T47D (cell line): ENCODE measurements at regions not wholly inside any gene's neighbourhood (a gene's known extent, or its start where the extent isn't known, plus 50 kb on each side); places are given as distances from the start of the nearest gene placed in this dataset.
A peak's percentile ranks its signal among the peaks of the same experiment; 100 is the strongest.

Source experiments
- DNase-seq, 2 experiments: peaks; one replicate each; pipeline versions ENCODE4 v3.0.0 to v3.0.0-alpha.2; 2011 to 2012; ENCODE audit warnings: low read depth in 1 of 2, low spot score in 1 of 2
- JUND ChIP-seq: IDR thresholded peaks from 2 replicates; pipeline ENCODE4 v1.6.1; 2012; ENCODE audit warnings: low read depth
- in situ Hi-C: cut with HindIII; loops from 2 replicates; pipeline ENCODE4 v1.10.0; 2016; ENCODE audit warnings: low sequenced_read_pairs, low pct_unique_long_range_greater_than_20kb

DNA sequence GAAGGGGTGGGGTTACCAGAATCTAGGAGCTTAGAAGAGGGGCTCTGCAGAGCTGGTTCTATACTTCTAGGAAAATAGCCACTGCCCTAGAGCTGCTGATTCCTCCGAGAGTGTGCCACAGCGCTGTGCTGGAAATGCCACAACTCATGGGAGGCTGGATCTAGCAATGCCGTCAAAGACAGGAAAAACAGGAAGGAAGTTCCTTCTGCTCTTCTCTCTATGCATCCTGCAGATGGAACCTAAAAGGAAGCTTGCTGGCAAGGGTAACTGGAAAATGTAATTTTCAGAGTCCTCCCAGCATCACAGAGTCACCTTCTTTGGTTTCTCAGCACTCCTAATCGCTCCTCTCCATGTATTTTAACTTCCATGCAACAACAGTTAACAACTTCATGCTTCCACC lies 121.2 kb upstream of the TLL1 start:
- DNase-seq = no peak
- TF ChIP-seq JUND = no peak
- in situ Hi-C loops = no loop called here

DNA sequence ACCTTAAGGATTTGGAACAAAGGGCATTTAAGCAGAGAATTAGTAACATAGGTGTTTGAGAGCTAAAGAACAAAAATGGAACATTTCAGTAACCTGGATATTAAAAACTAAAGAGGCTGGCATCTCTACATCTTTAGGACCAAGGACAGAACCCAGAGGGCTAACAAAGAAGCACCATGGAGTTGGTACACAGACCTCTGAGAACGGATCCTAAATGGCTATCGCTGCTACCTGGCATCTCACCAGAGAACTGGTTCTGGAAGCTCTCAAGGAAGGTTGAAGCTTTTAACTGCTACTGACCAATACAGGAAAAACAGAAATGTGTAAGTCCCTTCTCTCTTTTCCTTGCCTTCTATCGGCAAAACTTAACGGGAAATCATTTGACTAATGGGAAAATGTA lies 118.4 kb upstream of the TLL1 start:
- in situ Hi-C loops = no loop called here
- no peak for TF ChIP-seq JUND
- DNase-seq = no peak

DNA sequence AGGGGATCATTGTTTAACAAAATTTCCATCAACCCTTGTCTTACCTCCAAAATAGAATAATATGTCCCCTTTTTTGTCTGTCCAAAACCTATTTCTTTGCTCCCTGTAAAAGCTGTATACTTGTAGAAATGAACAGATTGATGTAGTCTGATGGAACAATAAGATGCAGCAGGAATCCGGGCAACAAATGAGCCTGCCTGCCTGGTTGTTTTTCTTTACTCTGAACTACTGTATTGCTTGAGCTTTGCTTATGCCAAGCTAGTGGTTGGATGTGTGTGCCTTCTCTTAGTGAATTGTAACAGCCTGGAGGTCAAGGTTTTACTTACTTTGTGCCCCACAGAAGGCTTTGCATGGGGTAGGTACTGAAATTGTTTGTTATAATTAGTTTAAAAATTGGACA lies 116.2 kb upstream of the TLL1 start:
- in situ Hi-C loops = no loop called here
- TF ChIP-seq JUND = no peak
- no peak for DNase-seq

DNA sequence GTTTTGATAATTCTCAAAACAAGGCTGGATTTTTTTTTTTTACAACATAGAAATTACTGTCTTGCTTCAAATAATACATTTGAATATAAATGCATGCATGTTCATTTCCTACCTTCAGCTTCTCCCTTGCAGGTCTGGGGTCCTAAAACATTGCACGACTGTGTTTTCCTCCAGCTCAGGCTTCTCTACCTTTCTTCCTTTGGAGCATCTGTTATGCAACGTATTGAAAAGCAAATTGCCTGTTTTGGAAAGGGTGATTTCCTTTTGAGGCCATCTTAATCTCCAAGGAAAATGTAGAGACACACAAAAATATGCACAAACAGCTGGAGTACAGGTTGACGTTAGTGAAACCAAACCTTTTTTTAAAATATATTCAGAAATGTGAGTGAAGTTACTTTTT lies 115.6 kb upstream of the TLL1 start:
- in situ Hi-C loops = no loop called here
- no peak for TF ChIP-seq JUND
- no peak for DNase-seq

DNA sequence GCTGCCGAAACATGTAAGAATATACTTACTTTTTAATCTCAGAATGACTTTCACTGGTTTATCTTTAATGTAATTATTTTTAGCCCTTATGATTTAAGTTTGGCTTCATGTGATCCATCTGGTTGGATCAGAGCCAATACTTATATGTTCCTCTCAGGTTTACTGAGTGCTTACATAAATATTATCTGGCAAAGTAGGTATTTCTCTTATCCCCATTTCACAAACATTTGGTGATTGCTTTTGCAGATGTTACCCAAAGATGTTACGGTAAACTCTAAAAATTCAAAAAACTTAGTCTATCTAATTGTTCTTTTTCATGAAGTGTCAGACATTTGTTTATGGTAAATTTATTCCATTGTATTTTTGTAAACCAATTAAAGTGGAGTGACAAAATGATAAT lies 115.0 kb upstream of the TLL1 start:
- no peak for DNase-seq

DNA sequence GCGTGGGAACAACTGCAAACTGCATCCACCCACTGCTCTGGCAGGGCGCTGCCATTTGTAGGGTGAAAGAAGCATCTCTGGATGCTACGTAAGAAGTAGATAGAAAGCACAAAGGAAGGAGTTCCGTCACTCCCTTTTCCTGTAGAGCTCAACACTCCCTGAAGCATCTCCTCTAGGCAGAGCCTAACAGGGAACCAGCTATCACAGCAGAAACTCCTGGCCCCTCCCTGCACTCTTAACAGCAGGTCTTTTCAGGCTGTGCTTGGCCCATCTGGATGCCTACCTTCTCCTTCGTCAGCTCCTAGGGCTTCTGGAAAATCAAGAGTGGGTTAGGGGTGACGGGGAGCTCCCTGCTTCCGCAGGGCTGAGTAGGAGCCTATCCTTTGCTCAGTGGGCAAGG lies 112.9 kb upstream of the TLL1 start:
- in situ Hi-C loops = no loop called here
- TF ChIP-seq JUND = no peak
- no peak for DNase-seq

More for the DNA sequence above, 115.0 kb upstream of the TLL1 start:
- in situ Hi-C loops = no loop called here
- no peak for TF ChIP-seq JUND

DNA sequence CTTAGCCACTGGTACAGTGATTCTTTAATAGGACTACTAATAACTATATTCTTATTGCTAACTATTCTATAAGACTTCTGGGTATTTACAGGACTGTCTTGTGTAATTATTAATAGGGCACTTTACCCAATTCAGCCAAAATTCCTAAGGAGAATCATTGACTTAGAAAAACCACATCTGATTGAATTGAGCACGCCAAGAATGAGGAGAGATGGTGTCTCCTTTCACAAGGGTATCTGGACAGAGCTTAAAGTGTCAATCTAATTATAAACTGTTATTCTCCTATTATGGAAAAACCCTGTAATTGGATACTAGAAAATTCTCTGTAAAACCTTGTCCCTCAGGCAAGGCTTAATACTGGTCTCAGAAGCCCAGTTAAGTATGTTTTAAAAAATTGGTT lies 111.1 kb upstream of the TLL1 start:
- in situ Hi-C loops = no loop called here
- no peak for TF ChIP-seq JUND
- no peak for DNase-seq

DNA sequence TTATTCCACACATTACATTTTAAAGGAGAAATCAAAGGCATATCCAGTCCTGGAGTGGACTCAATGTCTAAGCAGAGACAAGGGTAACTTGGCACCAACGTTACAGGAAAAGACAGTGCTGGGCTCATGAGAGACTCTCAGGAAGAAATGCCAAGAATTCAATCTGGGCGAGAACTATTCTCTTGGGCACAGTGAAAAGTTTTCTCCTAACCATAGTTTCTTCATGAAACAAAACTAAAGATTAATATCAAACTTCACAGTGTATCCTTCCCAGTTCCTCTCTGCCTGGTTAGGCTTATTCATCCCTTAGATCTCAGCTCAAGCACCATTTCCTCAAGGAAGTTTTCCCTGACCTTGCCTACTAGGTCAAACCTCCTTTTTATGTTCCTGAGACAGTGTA lies 109.4 kb upstream of the TLL1 start:
- no peak for TF ChIP-seq JUND
- peak in 1 of 2 experiments; percentile 18 for DNase-seq
- in situ Hi-C loops = no loop called here

DNA sequence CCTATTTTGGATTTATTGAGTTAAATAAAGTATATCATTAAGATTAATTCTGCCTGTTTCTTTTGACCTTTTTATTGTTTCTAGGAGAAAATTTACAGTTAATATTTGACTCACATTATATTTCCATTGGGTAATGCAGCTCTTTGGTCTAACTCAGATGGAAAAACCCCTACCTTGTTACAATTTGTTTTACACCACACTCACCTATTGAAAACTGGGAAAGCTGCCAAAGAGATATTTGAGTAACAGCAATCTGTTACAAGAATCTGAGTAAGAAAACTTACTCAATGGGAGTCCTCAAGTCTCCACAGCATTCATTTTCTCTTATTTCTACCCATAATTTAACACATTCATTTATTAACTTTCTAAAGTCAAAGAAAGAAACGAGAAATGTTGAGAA lies 108.0 kb upstream of the TLL1 start:
- in situ Hi-C loops = no loop called here
- TF ChIP-seq JUND = no peak
- DNase-seq = no peak

DNA sequence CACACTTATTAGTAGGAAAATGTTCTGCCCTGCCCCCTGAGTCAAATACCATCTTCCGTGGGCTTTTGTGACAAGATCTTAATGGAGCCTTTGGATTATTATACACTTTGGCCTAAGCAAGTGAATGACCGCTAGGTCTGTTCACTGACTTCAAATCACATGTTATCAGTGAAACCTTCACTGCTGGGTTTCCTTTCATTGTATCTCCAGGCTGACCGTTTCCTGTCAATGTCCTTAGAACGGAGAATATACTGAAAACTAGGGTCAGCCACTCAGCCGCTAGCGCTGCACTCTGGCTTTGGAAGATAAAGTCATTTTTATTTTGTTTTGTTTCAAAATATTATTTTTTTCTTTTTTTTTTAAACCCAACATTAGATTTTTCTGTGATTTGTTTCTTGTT lies 107.0 kb upstream of the TLL1 start:
- DNase-seq = no peak
- in situ Hi-C loops = no loop called here
- TF ChIP-seq JUND = no peak

DNA sequence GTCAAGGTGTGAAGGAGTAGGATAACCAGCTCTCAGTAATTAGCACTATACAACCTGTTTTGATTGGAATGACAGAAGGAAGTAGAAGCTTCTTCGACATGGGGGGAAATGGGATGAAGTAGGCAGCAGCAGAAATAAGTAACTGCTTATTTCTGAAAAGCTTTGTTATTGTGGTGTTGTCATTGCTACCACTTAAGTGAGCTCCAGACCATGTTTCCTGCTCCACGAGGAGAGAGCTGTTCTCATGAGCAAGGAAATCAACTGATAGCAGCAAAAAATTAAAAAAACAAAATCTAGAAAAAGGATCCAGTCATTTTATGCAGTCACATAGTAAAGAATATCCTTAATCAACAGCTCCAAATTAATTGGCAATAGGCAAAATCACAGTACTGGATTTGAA lies 106.1 kb upstream of the TLL1 start:
- no peak for DNase-seq

DNA sequence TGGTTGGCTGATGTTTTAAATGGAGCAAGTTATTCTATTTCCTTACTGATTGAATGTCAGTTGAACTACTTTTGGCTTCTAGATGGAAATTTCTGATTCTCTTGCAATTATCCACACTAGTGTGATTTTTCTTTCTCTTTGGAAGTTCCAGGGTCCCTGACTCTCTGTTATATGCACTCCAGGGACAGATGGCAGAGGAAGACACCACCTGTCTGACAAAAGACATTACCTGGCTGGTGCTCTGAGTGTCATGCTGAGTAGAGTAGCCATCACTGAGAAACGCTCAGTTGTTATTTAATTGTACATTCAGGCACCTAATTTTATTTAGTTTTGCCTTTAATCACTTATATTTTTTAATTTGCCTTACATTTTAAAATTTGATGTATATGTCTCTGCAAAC lies 105.4 kb upstream of the TLL1 start:
- in situ Hi-C loops = no loop called here
- no peak for DNase-seq
- TF ChIP-seq JUND = no peak

More for the DNA sequence above, 106.1 kb upstream of the TLL1 start:
- in situ Hi-C loops = no loop called here
- TF ChIP-seq JUND = no peak

DNA sequence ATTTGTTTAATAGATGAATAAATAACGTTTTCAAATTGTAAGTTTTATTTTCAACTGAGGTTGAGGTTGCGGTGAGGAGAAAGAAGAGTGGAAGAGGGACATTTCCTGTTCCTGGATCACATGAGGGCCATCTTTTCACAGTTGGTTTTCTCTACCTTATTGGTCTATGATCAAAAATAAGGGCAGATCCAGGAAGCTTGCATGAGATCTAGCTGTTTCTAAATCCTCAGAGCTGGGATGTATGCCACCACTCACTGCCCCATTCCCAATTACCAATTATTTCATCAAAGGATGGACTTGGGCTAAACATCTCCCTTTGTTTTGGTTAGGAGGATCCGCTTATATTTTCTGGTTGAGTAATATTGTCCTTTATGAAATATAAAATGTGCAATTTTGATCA lies 104.8 kb upstream of the TLL1 start:
- in situ Hi-C loops = no loop called here
- no peak for TF ChIP-seq JUND
- DNase-seq = no peak

DNA sequence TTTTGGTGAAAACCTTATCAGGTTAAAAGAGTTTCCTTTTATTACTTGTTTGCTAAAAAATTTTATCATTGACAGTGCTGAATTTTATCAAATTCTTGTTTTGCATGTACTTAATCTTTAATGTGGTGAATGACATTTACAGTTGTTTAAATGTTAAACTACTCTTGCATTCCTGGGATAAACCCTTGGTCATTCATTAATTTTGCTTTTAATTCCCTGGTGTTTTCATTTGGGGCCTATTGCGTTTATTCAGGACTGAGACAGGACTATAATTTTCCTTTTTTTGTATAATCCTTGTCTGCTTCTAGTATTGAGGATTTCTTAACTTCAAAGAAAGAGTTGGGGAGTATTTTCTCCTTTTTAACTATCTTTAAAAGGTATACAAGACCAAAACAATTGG lies 98.7 kb upstream of the TLL1 start:
- DNase-seq = no peak
- in situ Hi-C loops = no loop called here
- no peak for TF ChIP-seq JUND
